ENCODE measurements at regions not wholly inside any gene's neighbourhood (a gene's known extent, or its start where the extent isn't known, plus 50 kb on each side); places are given as distances from the start of the nearest gene placed in this dataset.
"Not testable (repeated sequence)": the region's sequence is repeated elsewhere in the genome, so short reads cannot be mapped to it uniquely, and the experiment has no call there.

DNA sequence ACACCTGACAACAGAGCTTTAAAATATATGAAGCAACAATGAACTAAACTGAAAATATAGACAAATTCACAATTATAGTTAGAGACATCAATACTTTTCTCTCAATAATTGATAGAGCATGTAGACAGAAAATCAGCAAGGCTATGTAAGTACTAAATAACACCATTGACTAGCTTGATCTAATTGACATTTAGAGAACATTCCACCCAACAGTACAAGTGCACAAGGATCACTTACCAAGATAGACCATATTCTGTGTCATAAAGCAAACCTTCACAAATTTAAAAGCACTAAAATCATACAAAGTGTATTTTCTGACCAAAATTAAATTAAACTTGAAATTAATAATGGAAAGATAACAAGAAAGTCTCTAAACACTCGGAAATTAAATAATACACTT lies 562.5 kb downstream of the INSC start:
- Histone ChIP-seq H2BK120ac (ENCODE audit: low read depth, low read length) (no peak overlapping the region), H3K4me3 (ENCODE audit: low read length) (no peak overlapping the region), H3K4me2 (ENCODE audit: low read length) (no peak overlapping the region), H3K56ac (ENCODE audit: low read length) (no peak overlapping the region), H2AK5ac (ENCODE audit: low read length) (no peak overlapping the region), H4K5ac (ENCODE audit: low read length) (no peak overlapping the region), H3K18ac (ENCODE audit: low read length) (no peak overlapping the region), H3K79me2 (ENCODE audit: control insufficient read depth, insufficient read depth, low read length) (no peaks in the 10 kb centered on the region), H2BK15ac (replicated peaks; ENCODE audit: low read depth) (no peak overlapping the region), H3K79me1 (ENCODE audit: low read length) (no peaks in the 10 kb centered on the region), H3K27ac (ENCODE audit: low read depth, low read length) (no peak overlapping the region), H3K23ac (ENCODE audit: low read length) (no peak overlapping the region), H3K36me3 (ENCODE audit: control insufficient read depth, insufficient read depth, low read length) (no peaks in the 10 kb centered on the region), H3K4me1 (ENCODE audit: control insufficient read depth, low read depth, low read length) (no peaks in the 10 kb centered on the region), H3K27me3 (ENCODE audit: insufficient read depth, low read length, poor library complexity) (no peaks in the 10 kb centered on the region), H2BK5ac (ENCODE audit: low read length) (no peak overlapping the region), H4K8ac (ENCODE audit: low read depth, low read length) (no peak overlapping the region), H3K4ac (ENCODE audit: low read depth, low read length) (no peak overlapping the region), H3K9ac (ENCODE audit: low read length) (no peak overlapping the region)
- no CpG with 5 or more reads among the region's 1 CpG for WGBS (ENCODE audit: extremely low coverage, insufficient coverage, low lambda C conversion rate)
- no peak for DNase-seq

- Histone ChIP-seq H3K4me3 (ENCODE audit: low read length) (no peak overlapping the region), H3K4ac (ENCODE audit: low read depth, low read length) (no peak overlapping the region), H3K79me1 (ENCODE audit: low read length) (no peaks in the 10 kb centered on the region), H3K18ac (ENCODE audit: low read length) (no peak overlapping the region), H3K4me1 (ENCODE audit: control insufficient read depth, low read depth, low read length) (no peaks in the 10 kb centered on the region), H3K27ac (ENCODE audit: low read depth, low read length) (no peak overlapping the region), H2AK5ac (ENCODE audit: low read length) (no peak overlapping the region), H3K27me3 (ENCODE audit: insufficient read depth, low read length, poor library complexity) (no peaks in the 10 kb centered on the region), H3K23ac (ENCODE audit: low read length) (no peak overlapping the region), H3K79me2 (ENCODE audit: control insufficient read depth, insufficient read depth, low read length) (no peaks in the 10 kb centered on the region), H4K8ac (ENCODE audit: low read depth, low read length) (no peak overlapping the region), H3K4me2 (ENCODE audit: low read length) (no peak overlapping the region), H3K36me3 (ENCODE audit: control insufficient read depth, insufficient read depth, low read length) (no peaks in the 10 kb centered on the region), H3K9ac (ENCODE audit: low read length) (no peak overlapping the region), H2BK120ac (ENCODE audit: low read depth, low read length) (no peak overlapping the region), H2BK15ac (replicated peaks; ENCODE audit: low read depth) (no peak overlapping the region), H4K5ac (ENCODE audit: low read length) (no peak overlapping the region), H3K56ac (ENCODE audit: low read length) (no peak overlapping the region), H2BK5ac (ENCODE audit: low read length) (no peak overlapping the region)
- no peak for DNase-seq
Measured at GRCh38 chr11:15683528-15683927, 568.8 kb downstream of the INSC start.

- no peak overlapping the region for H2BK15ac ChIP-seq (replicated peaks; ENCODE audit: low read depth)
- WGBS (ENCODE audit: extremely low coverage, insufficient coverage, low lambda C conversion rate): no CpG with 5 or more reads among the region's 3 CpGs
Measured at GRCh38 chr11:15685306-15685705, 570.6 kb downstream of the INSC start.

GRCh38 chr11:15686259-15686658 lies 571.5 kb downstream of the INSC start:
- H3K23ac ChIP-seq (ENCODE audit: low read length); H3K36me3 ChIP-seq (ENCODE audit: control insufficient read depth, insufficient read depth, low read length); DNase-seq; H3K27ac ChIP-seq (ENCODE audit: low read depth, low read length); H2BK15ac ChIP-seq (replicated peaks; ENCODE audit: low read depth); H2BK5ac ChIP-seq (ENCODE audit: low read length); H3K4me1 ChIP-seq (ENCODE audit: control insufficient read depth, low read depth, low read length); H2AK5ac ChIP-seq (ENCODE audit: low read length); H3K79me1 ChIP-seq (ENCODE audit: low read length); H3K56ac ChIP-seq (ENCODE audit: low read length); H3K4me3 ChIP-seq (ENCODE audit: low read length); H3K79me2 ChIP-seq (ENCODE audit: control insufficient read depth, insufficient read depth, low read length); H3K18ac ChIP-seq (ENCODE audit: low read length); H4K8ac ChIP-seq (ENCODE audit: low read depth, low read length); H3K4ac ChIP-seq (ENCODE audit: low read depth, low read length); H3K9ac ChIP-seq (ENCODE audit: low read length); H2BK120ac ChIP-seq (ENCODE audit: low read depth, low read length); H3K27me3 ChIP-seq (ENCODE audit: insufficient read depth, low read length, poor library complexity); H4K5ac ChIP-seq (ENCODE audit: low read length); H3K4me2 ChIP-seq (ENCODE audit: low read length): not testable (repeated sequence)
- no CpG with 5 or more reads among the region's 16 CpGs for WGBS (ENCODE audit: extremely low coverage, insufficient coverage, low lambda C conversion rate)

More at GRCh38 chr11:15685306-15685705, 570.6 kb downstream of the INSC start:
- Histone ChIP-seq H3K79me1 (ENCODE audit: low read length) (no peaks in the 10 kb centered on the region), H3K27ac (ENCODE audit: low read depth, low read length) (no peak overlapping the region), H3K18ac (ENCODE audit: low read length) (no peak overlapping the region), H3K4me3 (ENCODE audit: low read length) (no peak overlapping the region), H2BK120ac (ENCODE audit: low read depth, low read length) (no peak overlapping the region), H3K4me2 (ENCODE audit: low read length) (no peak overlapping the region), H2BK5ac (ENCODE audit: low read length) (no peak overlapping the region), H3K36me3 (ENCODE audit: control insufficient read depth, insufficient read depth, low read length) (no peaks in the 10 kb centered on the region), H4K5ac (ENCODE audit: low read length) (no peak overlapping the region), H3K56ac (ENCODE audit: low read length) (no peak overlapping the region), H3K23ac (ENCODE audit: low read length) (no peak overlapping the region), H3K9ac (ENCODE audit: low read length) (no peak overlapping the region), H2AK5ac (ENCODE audit: low read length) (no peak overlapping the region), H3K79me2 (ENCODE audit: control insufficient read depth, insufficient read depth, low read length) (no peaks in the 10 kb centered on the region), H3K4ac (ENCODE audit: low read depth, low read length) (no peak overlapping the region), H3K27me3 (ENCODE audit: insufficient read depth, low read length, poor library complexity) (no peaks in the 10 kb centered on the region), H3K4me1 (ENCODE audit: control insufficient read depth, low read depth, low read length) (no peaks in the 10 kb centered on the region), H4K8ac (ENCODE audit: low read depth, low read length) (no peak overlapping the region)
- peak; percentile 37 for DNase-seq

GRCh38 chr11:15687342-15687741 lies 572.6 kb downstream of the INSC start:
- Histone ChIP-seq H2BK5ac (ENCODE audit: low read length) (no peak overlapping the region), H2AK5ac (ENCODE audit: low read length) (no peak overlapping the region), H3K4me2 (ENCODE audit: low read length) (no peak overlapping the region), H3K4me1 (ENCODE audit: control insufficient read depth, low read depth, low read length) (no peaks in the 10 kb centered on the region), H2BK15ac (replicated peaks; ENCODE audit: low read depth) (no peak overlapping the region), H3K79me2 (ENCODE audit: control insufficient read depth, insufficient read depth, low read length) (no peaks in the 10 kb centered on the region), H3K23ac (ENCODE audit: low read length) (no peak overlapping the region), H3K4me3 (ENCODE audit: low read length) (no peak overlapping the region), H3K4ac (ENCODE audit: low read depth, low read length) (no peak overlapping the region), H3K27ac (ENCODE audit: low read depth, low read length) (no peak overlapping the region), H3K79me1 (ENCODE audit: low read length) (no peaks in the 10 kb centered on the region), H3K36me3 (ENCODE audit: control insufficient read depth, insufficient read depth, low read length) (no peaks in the 10 kb centered on the region), H3K56ac (ENCODE audit: low read length) (no peak overlapping the region), H4K5ac (ENCODE audit: low read length) (no peak overlapping the region), H4K8ac (ENCODE audit: low read depth, low read length) (no peak overlapping the region), H3K27me3 (ENCODE audit: insufficient read depth, low read length, poor library complexity) (no peaks in the 10 kb centered on the region), H3K18ac (ENCODE audit: low read length) (no peak overlapping the region), H3K9ac (ENCODE audit: low read length) (no peak overlapping the region), H2BK120ac (ENCODE audit: low read depth, low read length) (no peak overlapping the region)
- no CpG with 5 or more reads among the region's 2 CpGs for WGBS (ENCODE audit: extremely low coverage, insufficient coverage, low lambda C conversion rate)
- no peak for DNase-seq

DNA sequence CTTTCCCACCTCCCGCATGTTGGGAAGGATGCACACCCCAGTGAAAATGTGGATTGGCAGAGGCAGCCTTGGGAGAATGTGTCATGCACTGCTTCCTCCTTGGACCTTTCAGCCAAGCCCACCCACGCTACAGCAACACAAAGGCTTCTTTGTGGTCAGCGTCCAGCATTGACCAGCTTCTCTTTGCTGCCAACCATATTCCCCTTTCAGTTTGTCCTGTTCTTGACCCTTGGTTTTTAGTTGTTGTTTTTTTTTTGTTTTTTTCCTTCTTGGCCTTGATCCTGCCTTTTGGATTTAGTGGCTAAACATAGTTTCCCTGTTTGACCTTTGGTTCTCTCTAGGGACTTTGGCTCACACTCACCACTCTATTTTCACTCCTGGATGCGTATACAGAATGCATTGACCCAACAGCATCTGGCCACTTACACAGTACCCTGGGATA lies 573.6 kb downstream of the INSC start:
- H2BK120ac ChIP-seq (ENCODE audit: low read depth, low read length): no peak overlapping the region
- H3K79me1 ChIP-seq (ENCODE audit: low read length): no peaks in the 10 kb centered on the region
- no peak for DNase-seq
- no peak overlapping the region for H2BK5ac ChIP-seq (ENCODE audit: low read length)
- H3K4me2 ChIP-seq (ENCODE audit: low read length): no peak overlapping the region
- no peak overlapping the region for H2BK15ac ChIP-seq (replicated peaks; ENCODE audit: low read depth)
- no peaks in the 10 kb centered on the region for H3K79me2 ChIP-seq (ENCODE audit: control insufficient read depth, insufficient read depth, low read length)
- H3K27me3 ChIP-seq (ENCODE audit: insufficient read depth, low read length, poor library complexity): no peaks in the 10 kb centered on the region
- no peak overlapping the region for H4K8ac ChIP-seq (ENCODE audit: low read depth, low read length)
- no peaks in the 10 kb centered on the region for H3K36me3 ChIP-seq (ENCODE audit: control insufficient read depth, insufficient read depth, low read length)
- no CpG with 5 or more reads among the region's 4 CpGs for WGBS (ENCODE audit: extremely low coverage, insufficient coverage, low lambda C conversion rate)
- H3K18ac ChIP-seq (ENCODE audit: low read length): no peak overlapping the region
- no peak overlapping the region for H3K4ac ChIP-seq (ENCODE audit: low read depth, low read length)
- H4K5ac ChIP-seq (ENCODE audit: low read length): no peak overlapping the region
- no peak overlapping the region for H3K9ac ChIP-seq (ENCODE audit: low read length)
- no peak overlapping the region for H3K23ac ChIP-seq (ENCODE audit: low read length)
- no peak overlapping the region for H3K56ac ChIP-seq (ENCODE audit: low read length)
- no peak overlapping the region for H2AK5ac ChIP-seq (ENCODE audit: low read length)
- no peak overlapping the region for H3K27ac ChIP-seq (ENCODE audit: low read depth, low read length)
- H3K4me3 ChIP-seq (ENCODE audit: low read length): no peak overlapping the region
- H3K4me1 ChIP-seq (ENCODE audit: control insufficient read depth, low read depth, low read length): no peaks in the 10 kb centered on the region
